ENCODE measurements at regions not wholly inside any gene's neighbourhood (a gene's known extent, or its start where the extent isn't known, plus 50 kb on each side); places are given as distances from the start of the nearest gene placed in this dataset.

DNA sequence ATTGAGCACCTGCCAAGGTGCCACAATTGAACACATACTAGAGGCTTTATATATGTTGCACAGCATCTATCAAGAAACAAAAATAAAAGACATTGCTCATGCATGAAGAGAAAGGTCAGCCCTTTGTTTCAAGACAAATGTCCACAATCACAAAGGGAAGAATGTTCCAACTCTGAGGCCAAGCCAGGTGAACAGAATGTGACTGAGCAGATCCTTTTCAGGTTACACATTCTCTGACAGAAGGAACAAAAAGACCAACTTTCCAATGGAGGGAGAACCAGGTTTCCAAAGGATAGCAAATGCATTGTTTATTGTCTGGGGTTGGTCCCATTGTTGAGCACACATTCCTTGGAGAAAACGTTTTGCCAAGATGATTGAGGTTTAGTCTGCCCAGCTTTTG is 50.2 kb upstream of the FAM174B start:
- H3K27ac ChIP-seq (ENCODE audit: low read depth) = no peak overlapping the region
- H3K36me3 ChIP-seq (ENCODE audit: insufficient read depth) = no peaks in the 10 kb centered on the region
- whole genome bisulfite sequencing = 36% methylated on average over 1 of the region's 1 CpG
- H3K4me3 ChIP-seq (ENCODE audit: low read depth, low read length) = no peak overlapping the region
- H3K4me1 ChIP-seq (ENCODE audit: insufficient read depth) = no peaks in the 10 kb centered on the region
- no peak for DNase-seq (ENCODE audit: extremely low spot score)

DNA sequence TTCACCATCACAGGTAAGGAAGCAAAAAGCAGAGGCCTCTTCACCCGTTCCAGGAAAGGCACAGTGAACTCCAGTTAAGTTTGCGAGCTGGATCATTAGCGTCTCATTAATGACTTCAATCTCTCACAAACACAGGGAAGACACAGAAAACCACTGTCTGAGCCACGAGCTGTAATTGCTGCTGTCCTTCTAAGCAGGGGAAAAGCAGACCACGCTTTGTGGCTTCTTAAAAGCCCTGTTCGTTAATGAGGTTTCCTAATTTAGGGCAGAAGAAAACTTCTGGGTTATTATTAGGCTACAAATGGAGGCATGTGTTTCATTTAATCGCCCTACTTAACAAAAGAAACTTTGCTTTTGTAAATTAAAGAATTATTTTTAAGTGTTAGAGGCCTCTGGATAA is 50.6 kb upstream of the FAM174B start:
- no peak overlapping the region for H3K27ac ChIP-seq (ENCODE audit: low read depth)
- H3K4me1 ChIP-seq (ENCODE audit: insufficient read depth) = no peaks in the 10 kb centered on the region

DNA sequence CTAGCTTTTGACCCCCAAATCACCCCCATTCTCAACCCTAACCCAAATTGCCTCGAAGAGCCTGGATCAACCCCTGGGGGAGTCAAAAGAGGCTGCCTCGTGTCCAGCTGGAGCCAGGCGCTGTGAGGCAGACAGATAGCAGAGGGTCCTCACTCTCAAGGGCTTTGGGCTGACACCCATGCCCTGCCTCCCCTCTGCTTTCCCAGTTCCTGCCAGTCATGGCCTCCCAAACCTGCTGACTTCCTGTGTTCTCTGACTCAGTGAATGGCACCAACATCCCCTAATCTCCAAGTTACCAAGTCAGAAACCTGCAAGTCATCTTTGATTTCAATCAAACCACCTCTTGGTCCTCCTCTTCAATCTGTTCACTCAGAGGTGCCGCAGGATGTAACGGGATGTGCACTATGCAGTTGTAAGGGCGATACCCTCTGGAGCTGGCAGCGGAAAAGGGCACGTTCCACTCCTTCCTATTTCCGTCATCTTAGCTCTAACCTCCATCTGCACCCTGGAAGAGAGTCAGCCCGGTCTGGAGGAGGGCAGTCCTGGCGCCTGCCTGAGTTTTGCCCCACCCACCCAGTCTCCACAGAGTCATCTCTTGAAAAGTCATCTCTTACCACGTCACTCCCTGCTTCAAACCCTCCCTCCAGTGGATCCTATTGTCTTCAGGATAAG is 52.4 kb upstream of the FAM174B start:
- H3K4me1 ChIP-seq (ENCODE audit: insufficient read depth) = no peaks in the 10 kb centered on the region
- no peak overlapping the region for H3K4me3 ChIP-seq (ENCODE audit: low read depth, low read length)
- WGBS = 89% methylated on average over 12 of the region's 12 CpGs
- H3K36me3 ChIP-seq (ENCODE audit: insufficient read depth) = no peaks in the 10 kb centered on the region
- no peak for DNase-seq (ENCODE audit: extremely low spot score)
- no peak overlapping the region for H3K27ac ChIP-seq (ENCODE audit: low read depth)

More for the DNA sequence above, 50.6 kb upstream of the FAM174B start:
- 72% methylated on average over 7 of the region's 7 CpGs for WGBS
- Histone ChIP-seq H3K36me3 (ENCODE audit: insufficient read depth) (no peaks in the 10 kb centered on the region), H3K4me3 (ENCODE audit: low read depth, low read length) (no peak overlapping the region)
- DNase-seq (ENCODE audit: extremely low spot score) = no peak

DNA sequence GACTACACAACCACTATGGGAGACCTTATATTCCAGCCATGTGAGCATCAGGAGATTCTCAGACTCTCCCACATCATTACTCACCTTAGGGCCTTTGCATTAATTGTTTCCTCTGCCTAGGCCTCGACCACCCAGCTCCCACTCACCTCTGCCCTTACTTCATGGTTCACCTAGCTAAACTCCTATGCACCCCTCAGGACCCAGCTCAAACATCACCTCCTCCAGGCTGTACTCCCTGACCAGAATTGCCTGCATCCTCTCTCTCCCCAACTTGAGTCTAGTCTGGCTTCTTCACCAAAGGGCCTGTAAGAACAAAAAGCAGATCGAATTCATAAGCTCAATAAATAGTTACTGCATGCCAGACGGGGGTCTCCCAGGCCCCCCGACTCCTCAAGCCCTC is 53.1 kb upstream of the FAM174B start:
- no peaks in the 10 kb centered on the region for H3K36me3 ChIP-seq (ENCODE audit: insufficient read depth)
- WGBS = 84% methylated on average over 4 of the region's 4 CpGs
- H3K4me1 ChIP-seq (ENCODE audit: insufficient read depth) = no peaks in the 10 kb centered on the region
- no peak overlapping the region for H3K4me3 ChIP-seq (ENCODE audit: low read depth, low read length)
- no peak overlapping the region for H3K27ac ChIP-seq (ENCODE audit: low read depth)
- no peak for DNase-seq (ENCODE audit: extremely low spot score)

DNA sequence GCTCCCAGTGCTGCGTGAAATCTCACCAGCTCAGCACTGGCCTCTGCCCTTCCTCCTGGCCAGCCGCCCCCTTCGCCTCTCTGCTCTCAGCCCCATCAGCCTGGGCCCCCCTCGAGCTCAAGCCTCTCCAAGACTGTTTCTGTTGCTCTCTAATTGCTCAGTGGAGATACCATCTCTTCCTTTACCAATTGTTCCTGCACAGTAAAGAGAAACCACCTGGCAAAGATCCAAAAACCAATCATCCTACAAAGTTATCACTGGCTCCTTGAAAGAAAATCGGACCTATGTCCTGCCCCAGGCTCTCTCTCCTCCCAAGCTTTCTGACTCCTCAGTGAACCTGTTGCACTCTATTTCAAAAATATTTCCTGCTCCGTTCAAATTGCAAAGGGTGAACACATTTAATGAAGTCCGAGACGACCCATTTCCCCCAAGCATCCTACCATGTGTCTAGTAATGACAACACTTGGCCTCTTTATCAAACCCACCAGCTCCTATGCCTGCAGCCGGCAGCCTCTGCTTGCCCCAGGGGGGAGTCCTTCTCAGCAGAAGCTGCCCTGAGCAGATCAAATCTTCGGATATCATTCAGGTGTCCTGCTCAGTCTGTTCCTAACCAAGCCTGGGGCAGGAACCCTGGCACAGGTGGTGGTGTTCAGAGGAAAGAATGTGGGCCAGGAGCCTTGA is 53.7 kb upstream of the FAM174B start:
- Histone ChIP-seq H3K4me3 (ENCODE audit: low read depth, low read length) (no peak overlapping the region), H3K27ac (ENCODE audit: low read depth) (no peak overlapping the region), H3K4me1 (ENCODE audit: insufficient read depth) (no peaks in the 10 kb centered on the region), H3K36me3 (ENCODE audit: insufficient read depth) (no peaks in the 10 kb centered on the region)
- 65% methylated on average over 10 of the region's 10 CpGs for WGBS
- peak; percentile 52 for DNase-seq (ENCODE audit: extremely low spot score)

DNA sequence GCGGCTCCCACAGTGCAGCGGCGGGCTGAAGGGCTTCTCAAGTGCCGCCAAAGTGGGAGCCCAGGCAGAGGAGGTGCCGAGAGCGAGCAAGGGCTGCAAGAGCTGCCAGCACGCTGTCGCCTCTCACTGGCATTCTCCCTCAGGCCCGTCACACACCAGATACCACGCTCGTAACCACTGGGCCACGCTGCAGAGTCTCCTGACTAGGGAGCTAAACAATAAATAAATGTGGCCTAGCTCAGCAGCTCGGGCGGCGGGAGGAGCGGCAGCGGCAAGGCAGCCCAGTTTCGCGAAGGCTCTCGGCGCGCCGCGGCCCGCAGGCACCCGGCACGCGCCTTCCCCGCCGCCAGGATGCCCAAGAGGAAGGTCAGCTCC is 55.9 kb upstream of the FAM174B start:
- H3K4me1 ChIP-seq (ENCODE audit: insufficient read depth) = no peaks in the 10 kb centered on the region
- no peak for DNase-seq (ENCODE audit: extremely low spot score)
- WGBS = 94% methylated on average over 30 of the region's 30 CpGs
- H3K4me3 ChIP-seq (ENCODE audit: low read depth, low read length) = no peak overlapping the region
- no peaks in the 10 kb centered on the region for H3K36me3 ChIP-seq (ENCODE audit: insufficient read depth)
- no peak overlapping the region for H3K27ac ChIP-seq (ENCODE audit: low read depth)

DNA sequence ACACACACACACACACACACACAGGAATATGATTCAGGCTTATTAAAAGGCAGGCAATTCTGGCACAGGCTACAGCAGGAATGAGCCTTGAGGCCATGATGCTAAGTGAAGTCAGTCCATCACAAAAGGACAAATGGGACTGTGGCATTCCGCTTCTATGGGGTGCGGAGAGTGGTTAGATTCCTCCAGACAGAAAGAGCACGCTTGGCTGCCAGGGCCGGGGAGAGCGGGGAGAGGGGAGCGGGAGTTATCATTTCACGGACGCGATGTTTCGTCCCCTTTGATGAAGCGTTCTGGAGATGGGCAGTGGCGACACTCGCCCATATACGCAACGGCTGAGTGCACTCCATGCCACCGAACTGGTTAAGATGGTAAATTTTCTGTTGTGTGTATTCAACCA is 58.5 kb upstream of the FAM174B start:
- Histone ChIP-seq H3K4me3 (ENCODE audit: low read depth, low read length) (peak overlapping the region; percentile 27), H3K4me1 (ENCODE audit: insufficient read depth) (no peaks in the 10 kb centered on the region), H3K36me3 (ENCODE audit: insufficient read depth) (no peaks in the 10 kb centered on the region), H3K27ac (ENCODE audit: low read depth) (peak overlapping the region; percentile 80)
- peak; percentile 20 for DNase-seq (ENCODE audit: extremely low spot score)
- WGBS = 3% methylated on average over 16 of the region's 16 CpGs

DNA sequence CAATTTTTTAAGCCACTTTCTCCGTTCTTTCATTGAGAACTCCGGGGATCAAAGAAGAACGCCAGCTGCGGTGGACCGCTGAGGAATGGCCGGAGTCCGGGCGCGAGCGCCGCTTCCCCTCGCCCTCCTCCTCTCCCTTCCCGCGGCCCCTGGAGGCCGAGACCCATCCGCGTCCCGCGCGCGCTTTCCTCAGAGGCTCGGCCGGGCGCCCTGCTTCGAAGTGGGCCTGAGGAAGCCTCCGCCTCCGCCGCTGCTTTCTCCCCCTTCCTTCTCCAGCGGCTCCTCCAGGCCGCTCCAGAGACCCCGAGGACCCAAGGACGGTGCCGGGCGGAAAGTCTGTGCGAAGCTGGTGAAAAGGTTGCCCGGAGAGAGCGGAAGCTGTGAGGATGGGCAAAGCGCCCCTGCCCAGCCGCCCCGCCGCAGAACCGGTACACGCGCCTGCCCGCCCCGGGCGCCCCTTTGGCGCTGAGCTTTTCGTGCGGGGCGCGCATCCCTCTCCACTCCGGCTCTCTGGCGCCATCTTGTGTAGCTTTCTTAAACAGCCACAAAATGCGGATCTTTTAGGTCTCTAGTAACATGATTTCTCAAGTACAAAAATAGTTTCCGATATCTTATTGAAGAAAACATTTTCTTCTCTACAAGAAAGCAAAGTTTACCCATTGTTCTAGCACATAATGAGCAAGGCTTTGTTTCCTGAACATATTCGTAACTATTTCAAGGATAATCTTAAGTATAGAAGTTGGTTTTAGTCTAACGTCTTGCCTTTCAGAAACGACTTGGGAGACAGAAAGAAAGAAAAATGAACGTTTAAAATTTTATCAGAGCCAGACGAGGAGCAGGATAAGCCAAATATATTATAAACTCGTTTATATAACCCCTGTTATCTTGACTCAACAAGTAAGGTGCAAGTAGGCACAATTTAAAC is 59.2 kb upstream of the FAM174B start:
- WGBS = 2% methylated on average over 62 of the region's 62 CpGs
- DNase-seq (ENCODE audit: extremely low spot score) = peak; percentile 78
- Histone ChIP-seq H3K36me3 (ENCODE audit: insufficient read depth) (no peaks in the 10 kb centered on the region), H3K4me1 (ENCODE audit: insufficient read depth) (no peaks in the 10 kb centered on the region), H3K27ac (ENCODE audit: low read depth) (peak overlapping the region; percentile 80), H3K4me3 (ENCODE audit: low read depth, low read length) (peak overlapping the region; percentile 27)

DNA sequence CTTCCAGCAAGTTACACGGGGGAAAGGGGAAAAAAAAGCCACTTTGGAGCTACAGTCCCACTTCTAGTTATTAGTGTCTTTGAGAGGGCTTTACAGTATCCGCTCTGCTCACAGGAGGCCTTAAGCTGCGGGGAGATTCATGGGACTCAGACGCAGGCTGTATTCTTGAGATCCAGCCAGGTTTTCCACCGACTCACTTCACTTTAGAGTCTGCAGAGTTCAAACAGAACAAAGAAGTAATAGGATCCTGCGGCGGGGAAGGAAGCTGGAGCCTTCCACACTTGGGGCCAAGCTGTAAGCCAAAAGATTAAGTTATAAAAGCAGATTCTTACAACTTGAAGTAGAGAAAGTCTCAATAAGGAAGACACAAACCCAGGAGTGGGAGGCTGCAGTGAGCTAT is 60.2 kb upstream of the FAM174B start:
- 27% methylated on average over 7 of the region's 7 CpGs for whole genome bisulfite sequencing
- Histone ChIP-seq H3K4me1 (ENCODE audit: insufficient read depth) (no peaks in the 10 kb centered on the region), H3K27ac (ENCODE audit: low read depth) (no peak overlapping the region), H3K4me3 (ENCODE audit: low read depth, low read length) (no peak overlapping the region), H3K36me3 (ENCODE audit: insufficient read depth) (no peaks in the 10 kb centered on the region)
- DNase-seq (ENCODE audit: extremely low spot score) = peak; percentile 42

DNA sequence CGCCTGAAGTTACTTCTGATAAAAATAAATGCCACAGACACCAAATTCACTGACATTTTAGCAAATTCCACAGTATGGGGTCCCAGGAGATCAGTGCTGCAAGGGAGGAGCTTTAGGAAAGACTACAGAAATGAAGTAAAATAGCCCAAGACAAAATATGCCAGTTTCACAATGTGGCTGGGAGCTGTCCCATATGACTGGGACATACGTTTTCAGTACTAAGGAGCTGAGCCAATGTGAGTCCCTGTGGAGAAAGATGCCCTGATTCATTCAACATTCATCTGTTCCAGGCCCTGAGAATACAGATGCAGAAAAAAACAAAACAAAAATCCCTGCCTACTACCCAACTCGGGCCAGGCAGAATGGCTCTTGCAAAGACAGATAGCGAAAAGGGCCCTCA is 63.4 kb upstream of the FAM174B start:
- H3K27ac ChIP-seq (ENCODE audit: low read depth) = no peak overlapping the region
- DNase-seq (ENCODE audit: extremely low spot score) = no peak
- H3K4me3 ChIP-seq (ENCODE audit: low read depth, low read length) = no peak overlapping the region
- no peaks in the 10 kb centered on the region for H3K4me1 ChIP-seq (ENCODE audit: insufficient read depth)
- WGBS = 84% methylated on average over 4 of the region's 4 CpGs
- H3K36me3 ChIP-seq (ENCODE audit: insufficient read depth) = no peaks in the 10 kb centered on the region

DNA sequence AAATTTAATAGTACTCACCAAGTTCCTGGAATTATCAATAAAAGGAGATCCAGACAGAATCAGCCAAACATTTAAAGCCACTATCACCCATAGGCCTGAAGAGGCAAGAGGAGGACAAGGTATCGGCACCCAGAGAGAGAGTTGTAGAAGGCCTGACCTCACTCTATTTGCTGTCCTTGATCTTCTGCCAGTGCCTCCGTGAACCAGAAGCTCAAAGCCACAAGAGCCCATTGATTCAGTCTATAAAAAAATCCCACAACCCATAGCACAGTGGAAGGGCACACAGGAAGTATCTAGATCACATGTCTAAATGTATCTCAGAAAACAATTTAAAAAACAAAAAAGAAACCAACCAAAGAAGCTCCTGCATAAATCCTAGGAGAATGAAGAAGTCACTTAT is 68.6 kb upstream of the FAM174B start:
- no peak overlapping the region for H3K27ac ChIP-seq (ENCODE audit: low read depth)
- H3K36me3 ChIP-seq (ENCODE audit: insufficient read depth) = no peaks in the 10 kb centered on the region
- no peak overlapping the region for H3K4me3 ChIP-seq (ENCODE audit: low read depth, low read length)
- WGBS = 89% methylated on average over 2 of the region's 2 CpGs
- H3K4me1 ChIP-seq (ENCODE audit: insufficient read depth) = no peaks in the 10 kb centered on the region
- no peak for DNase-seq (ENCODE audit: extremely low spot score)

DNA sequence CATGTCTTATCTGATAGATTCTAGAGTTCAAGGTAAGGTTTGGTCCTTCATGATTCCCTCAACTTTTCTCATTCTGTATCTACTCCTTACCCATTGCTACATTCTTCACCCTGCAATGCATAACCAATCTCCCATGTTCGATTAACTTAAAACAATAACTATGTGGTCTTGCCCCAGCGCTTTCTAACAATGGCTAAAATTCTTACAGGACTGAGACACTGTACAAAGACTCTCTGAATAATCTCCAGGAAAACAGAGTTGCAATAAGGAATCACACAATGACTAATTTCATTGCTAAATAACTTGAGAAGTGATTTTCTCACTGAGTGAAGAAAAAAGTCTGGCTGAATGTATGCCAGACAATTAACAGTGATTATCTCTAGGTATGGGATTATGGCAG is 69.6 kb upstream of the FAM174B start:
- Histone ChIP-seq H3K4me1 (ENCODE audit: insufficient read depth) (no peaks in the 10 kb centered on the region), H3K4me3 (ENCODE audit: low read depth, low read length) (no peak overlapping the region), H3K27ac (ENCODE audit: low read depth) (no peak overlapping the region), H3K36me3 (ENCODE audit: insufficient read depth) (no peaks in the 10 kb centered on the region)
- 92% methylated on average over 2 of the region's 2 CpGs for WGBS
- DNase-seq (ENCODE audit: extremely low spot score) = no peak

DNA sequence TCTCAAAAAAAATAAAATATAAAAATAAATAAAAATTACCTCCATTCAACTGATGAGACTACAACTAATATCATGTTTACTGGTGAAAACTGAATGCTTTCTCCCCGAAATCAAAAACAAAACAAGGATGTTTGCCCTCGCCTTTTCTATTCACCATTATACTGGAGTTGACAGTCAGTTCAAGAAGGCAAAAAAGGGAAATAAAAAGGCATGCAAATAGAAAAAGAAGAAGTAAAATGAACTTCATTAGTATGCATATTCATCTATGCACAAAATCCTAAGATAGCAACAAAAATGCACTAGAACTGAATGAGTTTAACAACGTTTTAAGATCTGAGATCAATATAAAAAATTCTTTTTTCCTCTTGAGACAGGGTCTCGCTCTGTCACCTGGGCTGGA is 72.7 kb upstream of the FAM174B start:
- no peaks in the 10 kb centered on the region for H3K4me1 ChIP-seq (ENCODE audit: insufficient read depth)
- 70% methylated on average over 4 of the region's 4 CpGs for WGBS
- no peaks in the 10 kb centered on the region for H3K36me3 ChIP-seq (ENCODE audit: insufficient read depth)
- no peak overlapping the region for H3K4me3 ChIP-seq (ENCODE audit: low read depth, low read length)
- H3K27ac ChIP-seq (ENCODE audit: low read depth) = no peak overlapping the region
- DNase-seq (ENCODE audit: extremely low spot score) = no peak
